NCI-H446 (cell line): ENCODE measurements at regions not wholly inside any gene's neighbourhood (a gene's known extent, or its start where the extent isn't known, plus 50 kb on each side); places are given as distances from the start of the nearest gene placed in this dataset.
"Not testable (repeated sequence)": the region's sequence is repeated elsewhere in the genome, so short reads cannot be mapped to it uniquely, and the experiment has no call there.

ENCODE experiments used
- DNase-seq, 2 experiments: peaks; one replicate each; lab custom pipeline; 2025; lab: John Stamatoyannopoulos, UW

- peak in 1 of 2 experiments; percentile 58 for DNase-seq
Observed at GRCh38 chr1:83511146-83511726, 487.7 kb downstream of the TTLL7 start.

GRCh38 chr1:83509301-83509781 is 489.6 kb downstream of the TTLL7 start:
- DNase-seq = no peak

GRCh38 chr1:83508485-83509151 is 490.3 kb downstream of the TTLL7 start:
- peak in 1 of 2 experiments; percentile 42 for DNase-seq

GRCh38 chr1:83505148-83505547 is 493.8 kb downstream of the TTLL7 start:
- no peak for DNase-seq

- no peak for DNase-seq
Observed at GRCh38 chr1:83503153-83503552, 495.8 kb downstream of the TTLL7 start.

GRCh38 chr1:83500987-83501591 is 497.8 kb downstream of the TTLL7 start:
- DNase-seq = no peak

- no peak for DNase-seq
Observed at GRCh38 chr1:83500531-83500930, 498.4 kb downstream of the TTLL7 start.

- no peak for DNase-seq
Observed at GRCh38 chr1:83499998-83500397, 498.9 kb downstream of the TTLL7 start.

GRCh38 chr1:83497563-83497962 is 501.4 kb downstream of the TTLL7 start:
- no peak for DNase-seq

- DNase-seq = no peak
Observed at GRCh38 chr1:83495560-83495959, 503.4 kb downstream of the TTLL7 start.

- DNase-seq = no peak
Observed at GRCh38 chr1:83493633-83494032, 505.3 kb downstream of the TTLL7 start.

- DNase-seq = no peak
Observed at GRCh38 chr1:83491930-83492329, 507.0 kb downstream of the TTLL7 start.

- no peak for DNase-seq
Observed at GRCh38 chr1:83490988-83491387, 507.9 kb downstream of the TTLL7 start.

- DNase-seq = not testable (repeated sequence)
Observed at GRCh38 chr1:83488105-83488504, 510.8 kb downstream of the TTLL7 start.

- DNase-seq = not testable (repeated sequence)
Observed at GRCh38 chr1:83487460-83487859, 511.5 kb downstream of the TTLL7 start.

- not testable (repeated sequence) for DNase-seq
Observed at GRCh38 chr1:83485314-83486019, 513.5 kb downstream of the TTLL7 start.

GRCh38 chr1:83481284-83481683 is 517.6 kb downstream of the TTLL7 start:
- DNase-seq = not testable (repeated sequence)

GRCh38 chr1:83479591-83480239 is 519.2 kb downstream of the TTLL7 start:
- DNase-seq = not testable (repeated sequence)

GRCh38 chr1:83478127-83478526 is 520.8 kb downstream of the TTLL7 start:
- peak in 1 of 2 experiments; percentile 19 for DNase-seq

- not testable (repeated sequence) for DNase-seq
Observed at GRCh38 chr1:83476518-83476917, 522.4 kb downstream of the TTLL7 start.

- DNase-seq = not testable (repeated sequence)
Observed at GRCh38 chr1:83474946-83475345, 524.0 kb downstream of the TTLL7 start.

- not testable (repeated sequence) for DNase-seq
Observed at GRCh38 chr1:83473986-83474385, 524.9 kb downstream of the TTLL7 start.
